K562 (cell line): ENCODE measurements at regions not wholly inside any gene's neighbourhood (a gene's known extent, or its start where the extent isn't known, plus 50 kb on each side); places are given as distances from the start of the nearest gene placed in this dataset.
"Not testable (repeated sequence)": the region's sequence is repeated elsewhere in the genome, so short reads cannot be mapped to it uniquely, and the experiment has no call there.

ENCODE experiments used
- BHLHE40 ChIP-seq: IDR thresholded peaks from 2 replicates; pipeline ENCODE4 v1.6.1; 2011; ENCODE audit warnings: low read length, improper control_type of control experiment
- CEBPB ChIP-seq: fragments of 450-650 bp; IDR thresholded peaks from 2 replicates; pipeline ENCODE4 v1.6.1; 2016; ENCODE audit warnings: missing genetic modification characterization, missing compliant biosample characterization
- CHD4 ChIP-seq: fragments of 200-600 bp; sonication (generic); IDR thresholded peaks from 3 replicates; pipeline ENCODE4 v1.6.1; 2012; ENCODE audit warnings: low read depth, mild to moderate bottlenecking, mixed read lengths, low read length, inconsistent platforms; ENCODE audit not compliant: insufficient read depth, insufficient replicate concordance, poor library complexity, severe bottlenecking
- CTCF ChIP-seq, 3 experiments: IDR thresholded peaks in 2 of 3; conservative IDR thresholded peaks in 1 of 3; 2 replicates each; pipeline ENCODE4 v1.5.1; 2011 to 2012; ENCODE audit warnings: low read length in 3 of 3, mild to moderate bottlenecking in 3 of 3, control low read depth in 2 of 3, improper control_type of control experiment in 1 of 3, inconsistent platforms in 1 of 3, low read depth in 1 of 3, mixed read lengths in 1 of 3, moderate library complexity in 1 of 3; ENCODE audit not compliant: insufficient read depth in 2 of 3
- KLF6 ChIP-seq: fragments of 250-450 bp; sonication (Bioruptor Pico); IDR thresholded peaks from 2 replicates; pipeline ENCODE4 v1.4.0; 2020; ENCODE audit warnings: mild to moderate bottlenecking, moderate library complexity, borderline replicate concordance
- MAX ChIP-seq: sonication (generic); formaldehyde crosslinking; IDR thresholded peaks from 2 replicates; pipeline ENCODE4 v1.9.0; 2022; ENCODE audit warnings: mild to moderate bottlenecking, missing genetic modification reagents
- NR3C1 ChIP-seq: sonication (generic); formaldehyde crosslinking; IDR thresholded peaks from 2 replicates; pipeline ENCODE4 v1.8.1; 2022; ENCODE audit warnings: missing genetic modification reagents
- TF ChIP-seq, protein P1 (sequence below): fragments of 450-650 bp; IDR thresholded peaks from 2 replicates; pipeline ENCODE4 v1.6.1; 2016; ENCODE audit warnings: low read depth

DNA sequence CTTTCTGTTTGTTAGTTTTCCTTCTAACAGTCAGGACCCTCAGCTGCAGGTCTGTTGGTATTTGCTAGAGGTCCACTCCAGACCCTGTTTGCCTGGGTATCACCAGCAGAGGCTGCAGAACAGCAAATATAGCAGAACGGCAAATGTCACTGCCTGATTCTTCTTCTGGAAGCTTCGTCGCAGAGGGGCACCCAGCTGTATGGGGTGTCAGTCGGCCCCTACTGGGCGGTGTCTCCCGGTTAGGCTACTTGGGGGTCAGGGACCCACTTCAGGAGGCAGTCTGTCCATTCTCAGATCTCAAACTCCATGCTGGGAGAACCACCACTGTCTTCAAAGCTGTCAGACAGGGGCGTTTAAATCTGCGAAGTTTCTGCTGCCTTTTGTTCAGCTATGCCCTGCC lies 448.6 kb upstream of the UBE2E3 start:
- not testable (repeated sequence) for TF ChIP-seq NR3C1 (CRISPR knock-in tag); BHLHE40; CHD4; CTCF (IDR thresholded peaks at IDR 0.05 in 2 of 3, conservative IDR thresholded peaks at IDR 0.05 in 1 of 3; ENCODE audit: insufficient read depth in 2 of 3, low read depth in 1 of 3, low read length in 3 of 3); MAX (CRISPR knock-in tag); CEBPB (tag); KLF6 (CRISPR knock-in tag)
- TF ChIP-seq, protein P1, sequence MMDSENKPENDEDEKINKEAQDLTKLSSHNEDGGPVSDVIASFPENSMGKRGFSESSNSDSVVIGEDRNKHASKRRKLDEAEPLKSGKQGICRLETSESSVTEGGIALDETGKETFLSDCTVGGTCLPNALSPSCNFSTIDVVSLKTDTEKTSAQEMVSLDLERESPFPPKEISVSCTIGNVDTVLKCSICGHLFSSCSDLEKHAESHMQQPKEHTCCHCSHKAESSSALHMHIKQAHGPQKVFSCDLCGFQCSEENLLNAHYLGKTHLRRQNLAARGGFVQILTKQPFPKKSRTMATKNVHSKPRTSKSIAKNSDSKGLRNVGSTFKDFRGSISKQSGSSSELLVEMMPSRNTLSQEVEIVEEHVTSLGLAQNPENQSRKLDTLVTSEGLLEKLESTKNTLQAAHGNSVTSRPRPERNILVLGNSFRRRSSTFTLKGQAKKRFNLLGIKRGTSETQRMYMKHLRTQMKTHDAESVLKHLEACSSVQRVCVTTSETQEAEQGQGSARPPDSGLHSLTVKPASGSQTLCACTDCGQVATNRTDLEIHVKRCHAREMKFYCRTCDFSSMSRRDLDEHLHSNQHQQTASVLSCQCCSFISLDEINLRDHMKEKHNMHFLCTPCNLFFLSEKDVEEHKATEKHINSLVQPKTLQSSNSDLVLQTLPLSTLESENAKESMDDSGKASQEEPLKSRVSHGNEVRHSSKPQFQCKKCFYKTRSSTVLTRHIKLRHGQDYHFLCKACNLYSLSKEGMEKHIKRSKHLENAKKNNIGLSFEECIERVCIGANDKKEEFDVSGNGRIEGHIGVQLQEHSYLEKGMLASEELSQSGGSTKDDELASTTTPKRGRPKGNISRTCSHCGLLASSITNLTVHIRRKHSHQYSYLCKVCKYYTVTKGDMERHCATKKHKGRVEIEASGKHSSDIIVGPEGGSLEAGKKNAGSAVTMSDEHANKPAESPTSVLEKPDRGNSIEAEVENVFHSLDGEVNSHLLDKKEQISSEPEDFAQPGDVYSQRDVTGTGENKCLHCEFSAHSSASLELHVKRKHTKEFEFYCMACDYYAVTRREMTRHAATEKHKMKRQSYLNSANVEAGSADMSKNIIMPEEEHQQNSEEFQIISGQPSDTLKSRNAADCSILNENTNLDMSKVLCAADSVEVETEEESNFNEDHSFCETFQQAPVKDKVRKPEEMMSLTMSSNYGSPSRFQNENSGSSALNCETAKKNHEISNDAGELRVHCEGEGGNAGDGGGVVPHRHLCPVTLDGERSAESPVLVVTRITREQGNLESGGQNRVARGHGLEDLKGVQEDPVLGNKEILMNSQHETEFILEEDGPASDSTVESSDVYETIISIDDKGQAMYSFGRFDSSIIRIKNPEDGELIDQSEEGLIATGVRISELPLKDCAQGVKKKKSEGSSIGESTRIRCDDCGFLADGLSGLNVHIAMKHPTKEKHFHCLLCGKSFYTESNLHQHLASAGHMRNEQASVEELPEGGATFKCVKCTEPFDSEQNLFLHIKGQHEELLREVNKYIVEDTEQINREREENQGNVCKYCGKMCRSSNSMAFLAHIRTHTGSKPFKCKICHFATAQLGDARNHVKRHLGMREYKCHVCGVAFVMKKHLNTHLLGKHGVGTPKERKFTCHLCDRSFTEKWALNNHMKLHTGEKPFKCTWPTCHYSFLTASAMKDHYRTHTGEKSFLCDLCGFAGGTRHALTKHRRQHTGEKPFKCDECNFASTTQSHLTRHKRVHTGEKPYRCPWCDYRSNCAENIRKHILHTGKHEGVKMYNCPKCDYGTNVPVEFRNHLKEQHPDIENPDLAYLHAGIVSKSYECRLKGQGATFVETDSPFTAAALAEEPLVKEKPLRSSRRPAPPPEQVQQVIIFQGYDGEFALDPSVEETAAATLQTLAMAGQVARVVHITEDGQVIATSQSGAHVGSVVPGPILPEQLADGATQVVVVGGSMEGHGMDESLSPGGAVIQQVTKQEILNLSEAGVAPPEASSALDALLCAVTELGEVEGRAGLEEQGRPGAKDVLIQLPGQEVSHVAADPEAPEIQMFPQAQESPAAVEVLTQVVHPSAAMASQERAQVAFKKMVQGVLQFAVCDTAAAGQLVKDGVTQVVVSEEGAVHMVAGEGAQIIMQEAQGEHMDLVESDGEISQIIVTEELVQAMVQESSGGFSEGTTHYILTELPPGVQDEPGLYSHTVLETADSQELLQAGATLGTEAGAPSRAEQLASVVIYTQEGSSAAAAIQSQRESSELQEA = not testable (repeated sequence)
